B cell (primary cell): ENCODE measurements at regions not wholly inside any gene's neighbourhood (a gene's known extent, or its start where the extent isn't known, plus 50 kb on each side); places are given as distances from the start of the nearest gene placed in this dataset.
A peak's percentile ranks its signal among the peaks of the same experiment; 100 is the strongest.

Source experiments
- ATAC-seq: fragments of 200-7000 bp; cut with Tn5 transposase; one replicate; pipeline ENCODE4 v1.10.0; 2021; ENCODE audit warnings: low read depth, mild to moderate bottlenecking, moderate number of reproducible peaks, moderate library complexity
- CTCF ChIA-PET: fragments of 350-600 bp; sonication (Branson Sonifier 250); formaldehyde crosslinking; loops from one replicate; lab custom pipeline; 2021; ENCODE audit warnings: antibody characterized with exemption, inconsistent platforms; lab: Charles Lee
- POLR2A ChIA-PET: fragments of 350-600 bp; sonication (Branson Sonifier 250); formaldehyde crosslinking; loops from one replicate; lab custom pipeline; 2021; ENCODE audit warnings: antibody characterized with exemption; lab: Charles Lee
- DNase-seq: peaks from one replicate; pipeline ENCODE4 v3.0.0; 2013
- H2AFZ ChIP-seq: 2 replicates; pipeline ENCODE4 v1.6.1; 2012; ENCODE audit warnings: mild to moderate bottlenecking, low read depth, low read length; ENCODE audit not compliant: insufficient read depth, poor library complexity, severe bottlenecking
- H3K27ac ChIP-seq, 2 donors: 1 replicate in 1 of 2; 2 replicates in 1 of 2; pipeline ENCODE4 v1.5.1; 2012 to 2013; ENCODE audit warnings: low read length in 2 of 2, mild to moderate bottlenecking in 2 of 2, moderate library complexity in 1 of 2
- H3K27me3 ChIP-seq, 4 experiments: fragments of 200-600 bp in 1 of 4; sonication (generic) in 1 of 4; replicated peaks in 1 of 4; 1 replicate in 2 of 4; 2 replicates in 2 of 4; pipeline versions ENCODE4 v1.6.1 to v1.7.0; 2013 to 2016; ENCODE audit warnings: low read length in 3 of 4, mild to moderate bottlenecking in 2 of 4, mixed read lengths in 1 of 4, moderate library complexity in 1 of 4; ENCODE audit not compliant: insufficient read depth in 4 of 4, control insufficient read depth in 3 of 4; ENCODE audit errors: control extremely low read depth in 1 of 4
- H3K36me3 ChIP-seq, 2 experiments: replicated peaks in 1 of 2; 1 replicate in 1 of 2; 2 replicates in 1 of 2; pipeline versions ENCODE4 v1.6.1 to v1.7.1; 2013; ENCODE audit warnings: low read length in 1 of 2; ENCODE audit not compliant: insufficient read depth in 2 of 2, control insufficient read depth in 1 of 2; ENCODE audit errors: control extremely low read depth in 1 of 2, extremely low read depth in 1 of 2
- H3K4me1 ChIP-seq, 2 donors: fragments of 200-600 bp in 1 of 2; sonication (generic) in 1 of 2; 1 replicate in 1 of 2; 2 replicates in 1 of 2; pipeline versions ENCODE4 v1.5.1 to v1.6.1; 2013 to 2017; ENCODE audit warnings: low read length in 2 of 2; ENCODE audit not compliant: control insufficient read depth in 2 of 2, insufficient read depth in 2 of 2
- H3K4me2 ChIP-seq: replicated peaks from 2 replicates; pipeline ENCODE3; 2012; ENCODE audit warnings: mild to moderate bottlenecking, low read depth, low read length; ENCODE audit not compliant: poor library complexity, severe bottlenecking
- H3K4me3 ChIP-seq, 5 experiments: fragments of 200-600 bp in 1 of 5; sonication (generic) in 1 of 5; 1 replicate in 3 of 5; 2 replicates in 2 of 5; pipeline versions ENCODE4 v1.5.1 to v1.7.0; 2011 to 2016; ENCODE audit warnings: low read length in 4 of 5, mild to moderate bottlenecking in 4 of 5, low read depth in 2 of 5, control low read depth in 1 of 5, moderate library complexity in 1 of 5; ENCODE audit not compliant: insufficient read depth in 1 of 5; ENCODE audit errors: control extremely low read depth in 1 of 5, extremely low read depth in 1 of 5
- H3K79me2 ChIP-seq: fragments of 200-600 bp; sonication (generic); one replicate; pipeline ENCODE4 v1.6.0; 2016; ENCODE audit warnings: low read length; ENCODE audit not compliant: control insufficient read depth, insufficient read depth
- H3K9ac ChIP-seq: fragments of 200-600 bp; sonication (generic); 2 replicates; pipeline ENCODE4 v1.6.1; 2017; ENCODE audit warnings: mild to moderate bottlenecking, low read length, moderate library complexity
- H3K9me3 ChIP-seq, 3 donors: one replicate each; pipeline versions ENCODE4 v1.6.1 to v1.7.1; 2013; ENCODE audit warnings: low read length in 2 of 3; ENCODE audit not compliant: control insufficient read depth in 2 of 3, insufficient read depth in 1 of 3; ENCODE audit errors: control extremely low read depth in 1 of 3
- H4K20me1 ChIP-seq: 2 replicates; pipeline ENCODE4 v1.6.0; 2012; ENCODE audit warnings: mild to moderate bottlenecking, low read length; ENCODE audit not compliant: insufficient read depth, control insufficient read depth, poor library complexity, severe bottlenecking
- H3K27ac Mint-ChIP-seq: one replicate; pipeline ENCODE4 v1.8.0; 2021; ENCODE audit warnings: mixed read lengths
- H3K27me3 Mint-ChIP-seq: one replicate; pipeline ENCODE4 v1.8.0; 2021; ENCODE audit warnings: mixed read lengths
- H3K4me1 Mint-ChIP-seq: one replicate; pipeline ENCODE4 v1.8.0; 2021; ENCODE audit warnings: mixed read lengths
- H3K4me3 Mint-ChIP-seq: one replicate; pipeline ENCODE4 v1.8.0; 2021; ENCODE audit warnings: mixed read lengths
- H3K9me3 Mint-ChIP-seq: one replicate; pipeline ENCODE4 v1.8.0; 2022; ENCODE audit warnings: mixed read lengths; ENCODE audit not compliant: insufficient read depth
- CTCF ChIP-seq: fragments of 200-600 bp; IDR thresholded peaks from one replicate; pipeline ENCODE4 v1.8.0; 2022; ENCODE audit warnings: antibody characterized with exemption, mild to moderate bottlenecking
- EZH2 ChIP-seq: IDR thresholded peaks from 2 replicates; pipeline ENCODE4 v1.6.1; 2012; ENCODE audit warnings: borderline replicate concordance, low read depth, mild to moderate bottlenecking, moderate library complexity, low read length; ENCODE audit not compliant: insufficient read depth, poor library complexity, severe bottlenecking
- WGBS: methylation state at CpG from one replicate; pipeline ENCODE4 v1.1.5; 2013; ENCODE audit warnings: missing lambda C conversion rate; ENCODE audit not compliant: insufficient coverage; 5-methylcytosine and 5-hydroxymethylcytosine counted together
- intact Hi-C: fragments of 100-400 bp; cut with micrococcal nuclease; formaldehyde crosslinking; loops from one replicate; pipeline ENCODE4 v1.10.0; 2022

GRCh38 chr16:85989376-85989775 is 90.4 kb downstream of the IRF8 start:
- peaks cover 86% of the 10 kb centered on the region for H3K4me1 Mint-ChIP-seq
- Histone ChIP-seq H3K27me3 (no peaks in the 10 kb centered on the region), H2AFZ (no peak overlapping the region), H3K9ac (peak overlapping the region; percentile 27), H3K36me3 (no peaks in the 10 kb centered on the region), H3K79me2 (peaks cover 7% of the 10 kb centered on the region), H4K20me1 (no peaks in the 10 kb centered on the region), H3K4me2 (peak overlapping the region; percentile 74), H3K4me1 (peaks cover 75 to 93% of the 10 kb centered on the region in 2 donors), H3K9me3 (no peaks in the 10 kb centered on the region), H3K27ac (peak overlapping the region; percentile 62 to 79), H3K4me3 (peak overlapping the region in 1 of 5 experiments; percentile 47)
- ATAC-seq (no peak), DNase-seq (no peak)
- H3K9me3 Mint-ChIP-seq = no peaks in the 10 kb centered on the region
- WGBS = 79% methylated on average over 3 of the region's 5 CpGs
- ChIA-PET CTCF (interaction anchor here (0.8 to 23.4 kb wide), 17 partner anchors 8 to 169 kb away, joined by 3 to 433 read pairs (median 8); partner anchors contain the start of gene IRF8), POLR2A (interaction anchor here (0.5 to 1.4 kb wide), 5 partner anchors 24 to 169 kb away, joined by 3 to 9 read pairs (median 4); partner anchors contain the start of gene IRF8)
- H3K27me3 Mint-ChIP-seq = no peaks in the 10 kb centered on the region
- intact Hi-C loops = loop anchor here (2.0 to 5.0 kb wide), 4 partner anchors 13 to 232 kb away; partner anchors contain the start of gene IRF8
- peak overlapping the region; percentile 68 for H3K4me3 Mint-ChIP-seq
- TF ChIP-seq CTCF (no peak), EZH2 (no peak)
- H3K27ac Mint-ChIP-seq = peak overlapping the region; percentile 84

DNA sequence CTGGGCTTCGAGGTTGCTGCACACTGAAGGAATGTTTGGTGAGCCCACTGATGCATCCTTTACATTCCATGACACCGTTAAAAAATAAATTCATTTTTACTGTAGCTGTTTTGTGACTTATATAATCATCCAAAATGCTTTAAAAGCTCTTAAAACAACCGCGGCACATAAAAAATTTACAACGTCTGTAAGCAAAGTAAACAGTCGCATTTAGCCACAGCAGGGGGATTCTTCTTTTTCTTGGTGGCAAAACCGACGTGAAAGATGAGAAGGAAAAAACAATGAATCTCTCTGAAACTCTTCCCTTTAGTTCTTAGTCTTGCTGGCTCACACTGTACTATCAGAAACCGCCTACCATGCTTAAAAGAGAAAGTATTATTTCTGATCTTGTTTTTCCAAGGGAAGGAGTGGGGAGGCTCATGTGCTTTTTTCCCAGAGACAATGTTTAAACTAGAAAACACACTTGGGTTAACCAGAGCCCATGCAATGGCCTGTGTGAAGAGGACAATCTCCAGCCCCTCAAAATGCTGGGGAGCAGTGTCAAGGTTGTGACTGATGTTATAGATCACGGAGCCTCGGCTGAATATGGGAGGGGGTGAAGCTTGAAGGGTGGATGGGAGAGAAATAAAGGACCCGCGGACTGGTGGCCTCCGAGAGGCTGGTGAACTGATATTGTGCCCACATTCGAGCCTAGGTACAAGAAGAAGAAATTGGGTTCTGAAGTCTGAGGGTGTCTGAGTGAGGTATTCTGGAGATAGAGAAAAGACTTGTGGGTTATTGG is 91.1 kb downstream of the IRF8 start:
- Histone ChIP-seq H3K4me3 (peak overlapping the region in 1 of 5 experiments; percentile 47), H3K79me2 (peaks cover 7% of the 10 kb centered on the region), H3K4me1 (peaks cover 74 to 93% of the 10 kb centered on the region in 2 donors), H3K27me3 (no peaks in the 10 kb centered on the region), H3K27ac (peak overlapping the region; percentile 50 to 75), H4K20me1 (no peaks in the 10 kb centered on the region), H3K9ac (no peak overlapping the region), H3K9me3 (no peaks in the 10 kb centered on the region), H3K4me2 (peak overlapping the region; percentile 74), H2AFZ (no peak overlapping the region), H3K36me3 (no peaks in the 10 kb centered on the region)
- H3K27me3 Mint-ChIP-seq = no peaks in the 10 kb centered on the region
- peak overlapping the region; percentile 89 for H3K27ac Mint-ChIP-seq
- WGBS = 91% methylated on average over 7 of the region's 15 CpGs
- intact Hi-C loops = loop anchor here (2.0 to 5.0 kb wide), 4 partner anchors 13 to 233 kb away; partner anchors contain the start of gene IRF8
- H3K4me1 Mint-ChIP-seq = peaks cover 86% of the 10 kb centered on the region
- TF ChIP-seq EZH2 = no peak
- TF ChIP-seq CTCF = no peak
- no peak for ATAC-seq
- POLR2A ChIA-PET = interaction anchor here (0.8 to 2.4 kb wide), 6 partner anchors 12 to 169 kb away, joined by 4 to 10 read pairs (median 6); no protein-coding TSS in a partner anchor
- no peaks in the 10 kb centered on the region for H3K9me3 Mint-ChIP-seq
- peak overlapping the region; percentile 11 for H3K4me3 Mint-ChIP-seq
- DNase-seq = no peak
- CTCF ChIA-PET = interaction anchor here (1.0 to 23.4 kb wide), 18 partner anchors 10 to 170 kb away, joined by 3 to 433 read pairs (median 6); partner anchors contain the start of gene IRF8
